HCT116 (cell line): ENCODE measurements at regions not wholly inside any gene's neighbourhood (a gene's known extent, or its start where the extent isn't known, plus 50 kb on each side); places are given as distances from the start of the nearest gene placed in this dataset.

Experiments
- ATAC-seq: fragments of 200-7000 bp; cut with Tn5 transposase; 2 replicates; pipeline ENCODE4 v1.9.1; 2020; ENCODE audit warnings: mild to moderate bottlenecking, moderate library complexity
- BruUV-seq: library from RNA; stranded (reverse); fragments of 400-500 nt; replicated peaks from 2 replicates; lab custom pipeline; 2021; lab: Mats Ljungman, UMichigan
- CTCF ChIA-PET: fragments of 300-600 bp; sonication (Branson Sonifier 250); formaldehyde crosslinking; loops from one replicate; lab custom pipeline; 2021; ENCODE audit warnings: antibody characterized with exemption; lab: Charles Lee
- POLR2A ChIA-PET: fragments of 300-600, 350-600 bp; sonication (Branson Sonifier 250); formaldehyde crosslinking; loops from one replicate; lab custom pipeline; 2021; ENCODE audit warnings: antibody characterized with exemption; lab: Charles Lee
- RAD21 ChIA-PET, 2 experiments: fragments of 300-600 bp; sonication (Branson Sonifier 250); formaldehyde crosslinking; loops; one replicate each; lab custom pipeline; 2023; ENCODE audit warnings: low total read pairs in 2 of 2; ENCODE audit not compliant: uncharacterized antibody in 2 of 2, unreplicated experiment in 2 of 2, low non-redundant PET in 1 of 2; lab: Charles Lee
- DNase-seq: peaks from one replicate; pipeline ENCODE4 v3.0.0-alpha.2; 2010; ENCODE audit warnings: low read depth, low spot score
- H2AFZ ChIP-seq: fragments of 200-600 bp; shearing (Covaris generic), sonication (generic); 2 replicates; pipeline ENCODE4 v1.6.1; 2017; ENCODE audit warnings: low read depth, mixed run types, mixed read lengths, antibody characterized with exemption, low read length; ENCODE audit not compliant: poor library complexity, severe bottlenecking
- H3K27ac ChIP-seq: 2 replicates; pipeline ENCODE4 v1.5.1; 2012; ENCODE audit warnings: low read depth, low read length
- H3K27me3 ChIP-seq: fragments of 200-600 bp; sonication (generic); 2 replicates; pipeline ENCODE4 v1.6.1; 2016; ENCODE audit warnings: mixed run types, low read length, mixed read lengths; ENCODE audit not compliant: insufficient read depth
- H3K36me3 ChIP-seq, 2 experiments: fragments of 200-500 bp in 1 of 2; fragments of 200-600 bp in 1 of 2; sonication (Bioruptor generic) in 1 of 2; sonication (generic) in 1 of 2; 2 replicates each; pipeline versions ENCODE4 v1.5.1 to v1.6.1; 2014 to 2016; ENCODE audit warnings: low read length in 2 of 2, inconsistent platforms in 1 of 2, mixed read lengths in 1 of 2, mixed run types in 1 of 2; ENCODE audit not compliant: insufficient read depth in 2 of 2, control insufficient read depth in 1 of 2
- H3K4me1 ChIP-seq, 2 experiments: fragments of 200-600 bp in 1 of 2; sonication (generic) in 1 of 2; 2 replicates each; pipeline versions ENCODE4 v1.5.1 to v1.6.1; 2012 to 2017; ENCODE audit warnings: low read length in 2 of 2, inconsistent platforms in 1 of 2, mild to moderate bottlenecking in 1 of 2, mixed read lengths in 1 of 2, mixed run types in 1 of 2, moderate library complexity in 1 of 2; ENCODE audit not compliant: insufficient read depth in 2 of 2, control insufficient read depth in 1 of 2
- H3K4me2 ChIP-seq: fragments of 200-600 bp; sonication (generic); 2 replicates; pipeline ENCODE4 v1.6.1; 2017; ENCODE audit warnings: mixed run types, low read length, mixed read lengths
- H3K4me3 ChIP-seq, 2 experiments: fragments of 200-600 bp in 1 of 2; sonication (generic) in 1 of 2; replicated peaks in 1 of 2; 2 replicates each; pipeline ENCODE4 v1.5.1; 2011 to 2016; ENCODE audit warnings: low read length in 2 of 2, control low read depth in 1 of 2, low read depth in 1 of 2, mild to moderate bottlenecking in 1 of 2, mixed read lengths in 1 of 2, mixed run types in 1 of 2
- H3K79me2 ChIP-seq: fragments of 200-600 bp; sonication (generic); 2 replicates; pipeline ENCODE4 v1.6.1; 2017; ENCODE audit warnings: mild to moderate bottlenecking, mixed run types, low read length, moderate library complexity, mixed read lengths; ENCODE audit not compliant: insufficient read depth
- H3K9ac ChIP-seq: fragments of 200-600 bp; sonication (generic); 2 replicates; pipeline ENCODE4 v1.6.1; 2016; ENCODE audit warnings: low read length, mixed read lengths
- H3K9me2 ChIP-seq: fragments of 200-600 bp; sonication (generic), shearing (Covaris generic); 2 replicates; pipeline ENCODE4 v1.6.1; 2017; ENCODE audit warnings: mixed run types, mild to moderate bottlenecking, moderate library complexity; ENCODE audit not compliant: insufficient read depth
- H3K9me3 ChIP-seq, 2 experiments: fragments of 200-500 bp in 1 of 2; fragments of 200-600 bp in 1 of 2; sonication (Bioruptor generic) in 1 of 2; sonication (generic) in 1 of 2; 2 replicates each; pipeline ENCODE4 v1.6.1; 2014 to 2017; ENCODE audit warnings: low read length in 2 of 2, mixed read lengths in 2 of 2, inconsistent platforms in 1 of 2, low read depth in 1 of 2, mild to moderate bottlenecking in 1 of 2, mixed run types in 1 of 2, moderate library complexity in 1 of 2; ENCODE audit not compliant: control insufficient read depth in 1 of 2, insufficient read depth in 1 of 2
- H4K20me1 ChIP-seq: fragments of 200-600 bp; sonication (generic), shearing (Covaris generic); 2 replicates; pipeline ENCODE4 v1.6.1; 2017; ENCODE audit warnings: mixed run types, mild to moderate bottlenecking, moderate library complexity; ENCODE audit not compliant: insufficient read depth
- CBX3 ChIP-seq: IDR thresholded peaks from 2 replicates; pipeline ENCODE4 v1.6.1; 2012; ENCODE audit warnings: low read depth
- CEBPB ChIP-seq: IDR thresholded peaks from 2 replicates; pipeline ENCODE4 v1.6.1; 2012; ENCODE audit warnings: low read depth
- EZH2phosphoT487 ChIP-seq: fragments of 200-600 bp; IDR thresholded peaks from 2 replicates; pipeline ENCODE4 v1.6.1; 2018; ENCODE audit warnings: antibody characterized with exemption, borderline replicate concordance
- FOSL1 ChIP-seq: IDR thresholded peaks from 2 replicates; pipeline ENCODE4 v1.6.1; 2012; ENCODE audit warnings: low read depth
- JUND ChIP-seq: IDR thresholded peaks from 2 replicates; pipeline ENCODE4 v1.6.1; 2012
- POLR2A ChIP-seq: IDR thresholded peaks from 2 replicates; pipeline ENCODE4 v1.7.0; 2011; ENCODE audit warnings: borderline replicate concordance; ENCODE audit not compliant: insufficient read depth, insufficient read length; ENCODE audit errors: extremely low read depth
- SIN3A ChIP-seq: IDR thresholded peaks from 2 replicates; pipeline ENCODE4 v1.6.1; 2012; ENCODE audit warnings: low read depth
- SP1 ChIP-seq: IDR thresholded peaks from 2 replicates; pipeline ENCODE4 v1.6.1; 2012; ENCODE audit warnings: low read depth
- YY1 ChIP-seq: IDR thresholded peaks from 2 replicates; pipeline ENCODE4 v1.6.1; 2011; ENCODE audit warnings: low read length, low read depth, moderate library complexity, mild to moderate bottlenecking; ENCODE audit not compliant: insufficient replicate concordance; ENCODE audit errors: extremely low read depth
- ZNF274 ChIP-seq: fragments of 200-500 bp; sonication (Bioruptor generic); IDR thresholded peaks from 2 replicates; pipeline ENCODE4 v1.6.1; 2014; ENCODE audit warnings: mild to moderate bottlenecking, low read depth, low read length, inconsistent platforms
- intact Hi-C: fragments of 100-400 bp; cut with micrococcal nuclease; formaldehyde crosslinking; loops from 2 replicates; pipeline ENCODE4 v1.10.0; 2022
- TF ChIP-seq, protein P1 (sequence below), 3 experiments: fragments of 200-600 bp in 1 of 3; sonication (generic) in 1 of 3; IDR thresholded peaks in 2 of 3; conservative IDR thresholded peaks in 1 of 3; 2 replicates each; pipeline ENCODE4 v1.5.1; 2012 to 2017; ENCODE audit warnings: low read depth in 2 of 3, low read length in 2 of 3, antibody characterized with exemption in 1 of 3, borderline replicate concordance in 1 of 3, control low read depth in 1 of 3, mild to moderate bottlenecking in 1 of 3, mixed read lengths in 1 of 3, mixed run types in 1 of 3, moderate library complexity in 1 of 3; ENCODE audit not compliant: insufficient read depth in 1 of 3

GRCh38 chr3:26763723-26764122, 141.2 kb downstream of the LRRC3B start:
- H3K9me3 ChIP-seq = no peaks in the 10 kb centered on the region
- intact Hi-C loops = no loop called here
- H3K9ac ChIP-seq = no peak overlapping the region
- H3K4me1 ChIP-seq = no peaks in the 10 kb centered on the region
- no peaks in the 10 kb centered on the region for H3K9me2 ChIP-seq
- H2AFZ ChIP-seq = no peak overlapping the region
- no peak overlapping the region for H3K4me2 ChIP-seq
- no peak for ATAC-seq
- no peaks in the 10 kb centered on the region for H4K20me1 ChIP-seq
- no peaks in the 10 kb centered on the region for H3K27me3 ChIP-seq
- ChIA-PET CTCF (no interaction called here), RAD21 (no interaction called here)
- H3K4me3 ChIP-seq = no peak overlapping the region
- no TSS peak for BruUV-seq
- TF ChIP-seq SIN3A (no peak), CEBPB (no peak), POLR2A (no peak)
- TF ChIP-seq, all 23 proteins: peak for 0
- no peak overlapping the region for H3K27ac ChIP-seq
- no peaks in the 10 kb centered on the region for H3K36me3 ChIP-seq
- POLR2A ChIA-PET = no interaction called here
- no peaks in the 10 kb centered on the region for H3K79me2 ChIP-seq
- DNase-seq = no peak

GRCh38 chr3:26766031-26766430, 143.5 kb downstream of the LRRC3B start:
- ChIA-PET RAD21 (no interaction called here), POLR2A (no interaction called here), CTCF (no interaction called here)
- Histone ChIP-seq H3K27ac (no peak overlapping the region), H3K9me3 (no peaks in the 10 kb centered on the region), H3K4me3 (no peak overlapping the region), H4K20me1 (no peaks in the 10 kb centered on the region), H3K9me2 (no peaks in the 10 kb centered on the region), H3K4me1 (no peaks in the 10 kb centered on the region), H3K4me2 (no peak overlapping the region), H3K27me3 (no peaks in the 10 kb centered on the region), H3K9ac (no peak overlapping the region), H3K36me3 (no peaks in the 10 kb centered on the region), H3K79me2 (no peaks in the 10 kb centered on the region), H2AFZ (no peak overlapping the region)
- intact Hi-C loops = no loop called here
- no peak for DNase-seq
- ATAC-seq = no peak
- TF ChIP-seq ZNF274 = no peak
- TF ChIP-seq EZH2phosphoT487 = no peak
- no peak for TF ChIP-seq YY1
- no peak for TF ChIP-seq JUND
- TF ChIP-seq, protein P1, sequence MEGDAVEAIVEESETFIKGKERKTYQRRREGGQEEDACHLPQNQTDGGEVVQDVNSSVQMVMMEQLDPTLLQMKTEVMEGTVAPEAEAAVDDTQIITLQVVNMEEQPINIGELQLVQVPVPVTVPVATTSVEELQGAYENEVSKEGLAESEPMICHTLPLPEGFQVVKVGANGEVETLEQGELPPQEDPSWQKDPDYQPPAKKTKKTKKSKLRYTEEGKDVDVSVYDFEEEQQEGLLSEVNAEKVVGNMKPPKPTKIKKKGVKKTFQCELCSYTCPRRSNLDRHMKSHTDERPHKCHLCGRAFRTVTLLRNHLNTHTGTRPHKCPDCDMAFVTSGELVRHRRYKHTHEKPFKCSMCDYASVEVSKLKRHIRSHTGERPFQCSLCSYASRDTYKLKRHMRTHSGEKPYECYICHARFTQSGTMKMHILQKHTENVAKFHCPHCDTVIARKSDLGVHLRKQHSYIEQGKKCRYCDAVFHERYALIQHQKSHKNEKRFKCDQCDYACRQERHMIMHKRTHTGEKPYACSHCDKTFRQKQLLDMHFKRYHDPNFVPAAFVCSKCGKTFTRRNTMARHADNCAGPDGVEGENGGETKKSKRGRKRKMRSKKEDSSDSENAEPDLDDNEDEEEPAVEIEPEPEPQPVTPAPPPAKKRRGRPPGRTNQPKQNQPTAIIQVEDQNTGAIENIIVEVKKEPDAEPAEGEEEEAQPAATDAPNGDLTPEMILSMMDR (IDR thresholded peaks at IDR 0.05 in 2 of 3, conservative IDR thresholded peaks at IDR 0.05 in 1 of 3; ENCODE audit: borderline replicate concordance in 1 of 3, insufficient read depth in 1 of 3, low read depth in 2 of 3, low read length in 2 of 3) = no peak
- TF ChIP-seq FOSL1 = no peak
- TF ChIP-seq SP1 = no peak
- TF ChIP-seq CEBPB = no peak
- TF ChIP-seq CBX3 = no peak
- no TSS peak for BruUV-seq
